Endothelial cell of umbilical vein (primary cell): ENCODE measurements at regions not wholly inside any gene's neighbourhood (a gene's known extent, or its start where the extent isn't known, plus 50 kb on each side); places are given as distances from the start of the nearest gene placed in this dataset.

Experiments used
- BruUV-seq: library from RNA; stranded (reverse); fragments of 400-500 nt; replicated peaks from 2 replicates; lab custom pipeline; 2021; lab: Mats Ljungman, UMichigan
- CTCF ChIA-PET: fragments of 300-600, 350-600 bp; sonication (Branson Sonifier 250); formaldehyde crosslinking; loops from one replicate; lab custom pipeline; 2021; ENCODE audit warnings: antibody characterized with exemption, inconsistent platforms; lab: Charles Lee
- POLR2A ChIA-PET: fragments of 300-600, 350-600 bp; sonication (Branson Sonifier 250); formaldehyde crosslinking; loops from one replicate; lab custom pipeline; 2021; ENCODE audit warnings: antibody characterized with exemption, inconsistent platforms; lab: Charles Lee
- DNase-seq: peaks from one replicate; pipeline ENCODE4 v3.0.0-alpha.2; 2011; ENCODE audit warnings: low read depth, low spot score
- FAIRE-seq: peaks from 2 replicates; lab custom pipeline; 2011; peaks lifted over from hg19 to GRCh38; lab: Jason Lieb, UNC
- H2AFZ ChIP-seq: 2 replicates; pipeline ENCODE4 v1.6.0; 2012; ENCODE audit warnings: low read depth, low read length, control low read depth, inconsistent platforms
- H3K27ac ChIP-seq: 2 replicates; pipeline ENCODE4 v1.5.1; 2011; ENCODE audit warnings: low read depth, mild to moderate bottlenecking, control low read depth, low read length, moderate library complexity; ENCODE audit not compliant: insufficient read depth
- H3K27me3 ChIP-seq, 2 experiments: 2 replicates each; pipeline versions ENCODE4 v1.6.0 to v1.6.1; 2011; ENCODE audit warnings: low read length in 2 of 2, mixed read lengths in 1 of 2; ENCODE audit not compliant: control insufficient read depth in 2 of 2, insufficient read depth in 2 of 2
- H3K36me3 ChIP-seq, 2 experiments: 2 replicates in 1 of 2; 3 replicates in 1 of 2; pipeline ENCODE4 v1.5.1; 2011; ENCODE audit warnings: low read length in 2 of 2, mild to moderate bottlenecking in 1 of 2, moderate library complexity in 1 of 2; ENCODE audit not compliant: control insufficient read depth in 2 of 2, insufficient read depth in 2 of 2; ENCODE audit errors: extremely low read depth in 1 of 2
- H3K4me1 ChIP-seq: 3 replicates; pipeline ENCODE4 v1.5.1; 2011; ENCODE audit warnings: mild to moderate bottlenecking, low read length; ENCODE audit not compliant: control insufficient read depth, insufficient read depth; ENCODE audit errors: extremely low read depth
- H3K4me2 ChIP-seq: 2 replicates; pipeline ENCODE4 v1.6.1; 2011; ENCODE audit warnings: low read length, control low read depth, mixed read lengths; ENCODE audit not compliant: insufficient read depth
- H3K4me3 ChIP-seq, 3 experiments: fragments of 200-600 bp in 1 of 3; sonication (generic), shearing (Covaris generic) in 1 of 3; replicated peaks in 1 of 3; 2 replicates each; pipeline ENCODE4 v1.5.1; 2011 to 2016; ENCODE audit warnings: control low read depth in 3 of 3, low read length in 3 of 3, mild to moderate bottlenecking in 2 of 3, inconsistent platforms in 1 of 3, low read depth in 1 of 3, moderate library complexity in 1 of 3; ENCODE audit not compliant: insufficient read depth in 1 of 3
- H3K79me2 ChIP-seq: 2 replicates; pipeline ENCODE4 v1.6.0; 2012; ENCODE audit warnings: low read length, inconsistent platforms; ENCODE audit not compliant: control insufficient read depth, insufficient read depth
- H3K9ac ChIP-seq: replicated peaks from 2 replicates; pipeline ENCODE3; 2011; ENCODE audit warnings: low read length, control low read depth; ENCODE audit not compliant: insufficient read depth; ENCODE audit errors: extremely low read depth
- H3K9me1 ChIP-seq: replicated peaks from 3 replicates; pipeline ENCODE4 v1.6.0; 2011; ENCODE audit warnings: mild to moderate bottlenecking, low read length; ENCODE audit not compliant: control insufficient read depth, insufficient read depth; ENCODE audit errors: extremely low read depth
- H3K9me3 ChIP-seq: replicated peaks from 2 replicates; pipeline ENCODE4 v1.5.1; 2012; ENCODE audit warnings: low read length, inconsistent platforms; ENCODE audit not compliant: control insufficient read depth, insufficient read depth
- H4K20me1 ChIP-seq: replicated peaks from 2 replicates; pipeline ENCODE3; 2011; ENCODE audit warnings: mild to moderate bottlenecking, low read length; ENCODE audit not compliant: control insufficient read depth, insufficient read depth; ENCODE audit errors: extremely low read depth
- EZH2 ChIP-seq: IDR thresholded peaks from 2 replicates; pipeline ENCODE4 v1.6.1; 2012; ENCODE audit warnings: borderline replicate concordance, low read depth, mild to moderate bottlenecking, moderate library complexity, low read length, inconsistent platforms; ENCODE audit not compliant: severe bottlenecking
- FOS ChIP-seq: IDR thresholded peaks from 2 replicates; pipeline ENCODE4 v1.6.1; 2011; ENCODE audit warnings: mild to moderate bottlenecking, low read length, moderate library complexity, borderline replicate concordance; ENCODE audit not compliant: insufficient read depth
- GATA2 ChIP-seq: IDR thresholded peaks from 2 replicates; pipeline ENCODE4 v1.7.0; 2011; ENCODE audit warnings: low read depth, mild to moderate bottlenecking, moderate library complexity, mixed read lengths, low read length; ENCODE audit not compliant: insufficient read length, insufficient read depth
- JUN ChIP-seq: IDR thresholded peaks from 2 replicates; pipeline ENCODE4 v1.6.1; 2011; ENCODE audit warnings: borderline replicate concordance, low read depth; ENCODE audit not compliant: insufficient read length, insufficient read depth
- MYC ChIP-seq: IDR thresholded peaks from one replicate; pipeline ENCODE4 v1.6.1; 2011; ENCODE audit warnings: mild to moderate bottlenecking, low read depth, low read length
- POLR2A ChIP-seq: IDR thresholded peaks from 2 replicates; pipeline ENCODE4 v1.6.1; 2012; ENCODE audit warnings: low read depth, mild to moderate bottlenecking, control low read depth, low read length
- POLR2AphosphoS5 ChIP-seq: IDR thresholded peaks from 2 replicates; pipeline ENCODE4 v1.6.1; 2012; ENCODE audit warnings: low read depth, mild to moderate bottlenecking, control low read depth, low read length, moderate library complexity; ENCODE audit not compliant: insufficient read depth
- dilution Hi-C: fragments of 300-500 bp; cut with MboI; formaldehyde crosslinking; loops from one replicate; pipeline ENCODE4 v1.15.0; 2019; ENCODE audit warnings: low sequenced_read_pairs; ENCODE audit not compliant: extremely low pct_ligation_motif_present
- intact Hi-C: fragments of 100-400 bp; cut with micrococcal nuclease; formaldehyde crosslinking; loops from one replicate; pipeline ENCODE4 v1.10.0; 2022
- TF ChIP-seq, protein P1 (sequence below), 2 donors: IDR thresholded peaks; 1 replicate in 1 of 2; 2 replicates in 1 of 2; pipeline ENCODE4 v1.5.1; 2011; ENCODE audit warnings: low read length in 2 of 2, mild to moderate bottlenecking in 2 of 2, moderate library complexity in 2 of 2, control low read depth in 1 of 2, inconsistent platforms in 1 of 2, low read depth in 1 of 2; ENCODE audit not compliant: insufficient read depth in 1 of 2; ENCODE audit errors: extremely low read depth in 1 of 2
- TF ChIP-seq, protein P2 (sequence below): IDR thresholded peaks from 2 replicates; pipeline ENCODE4 v1.6.1; 2011; ENCODE audit not compliant: insufficient read depth, insufficient read length

DNA sequence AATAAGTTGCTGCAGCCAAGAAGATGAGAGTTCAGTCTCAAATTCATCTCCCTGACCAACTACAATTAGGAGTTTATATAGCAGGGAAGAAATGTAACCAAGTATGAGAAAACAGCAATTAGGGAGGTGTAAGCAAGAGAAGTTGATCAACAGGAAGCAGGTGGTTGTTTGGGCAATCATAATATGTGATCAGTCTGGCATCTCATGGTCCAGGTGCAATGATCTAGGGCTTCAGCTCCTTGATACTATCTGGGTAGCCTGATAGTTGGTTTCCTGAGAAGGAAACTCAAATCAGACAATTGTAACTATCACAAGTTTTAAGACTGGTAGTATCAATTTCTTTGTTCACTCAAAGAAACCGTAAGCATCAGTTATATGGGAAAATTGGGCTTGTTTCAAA is 1574.3 kb upstream of the PABPC4L start:
- H3K9me1 ChIP-seq: no peaks in the 10 kb centered on the region
- no peaks in the 10 kb centered on the region for H3K36me3 ChIP-seq
- dilution Hi-C loops: no loop called here
- no peaks in the 10 kb centered on the region for H3K9me3 ChIP-seq
- H3K9ac ChIP-seq: no peak overlapping the region
- FAIRE-seq (no peak), DNase-seq (no peak)
- no peak overlapping the region for H3K4me3 ChIP-seq
- no peaks in the 10 kb centered on the region for H3K4me1 ChIP-seq
- no peaks in the 10 kb centered on the region for H4K20me1 ChIP-seq
- no TSS peak for BruUV-seq
- CTCF ChIA-PET: interaction anchor here (1.8 kb wide), 1 partner anchor 16 kb away, joined by 4 read pairs; no protein-coding TSS in a partner anchor
- no peak overlapping the region for H3K4me2 ChIP-seq
- no peaks in the 10 kb centered on the region for H3K79me2 ChIP-seq
- H2AFZ ChIP-seq: no peak overlapping the region
- H3K27me3 ChIP-seq: no peaks in the 10 kb centered on the region
- POLR2A ChIA-PET: no interaction called here
- H3K27ac ChIP-seq: no peak overlapping the region
- intact Hi-C loops: no loop called here
- TF ChIP-seq GATA2 (no peak), JUN (no peak), POLR2AphosphoS5 (no peak), MYC (no peak), POLR2A (no peak), FOS (no peak), EZH2 (no peak)
- TF ChIP-seq, protein P1, sequence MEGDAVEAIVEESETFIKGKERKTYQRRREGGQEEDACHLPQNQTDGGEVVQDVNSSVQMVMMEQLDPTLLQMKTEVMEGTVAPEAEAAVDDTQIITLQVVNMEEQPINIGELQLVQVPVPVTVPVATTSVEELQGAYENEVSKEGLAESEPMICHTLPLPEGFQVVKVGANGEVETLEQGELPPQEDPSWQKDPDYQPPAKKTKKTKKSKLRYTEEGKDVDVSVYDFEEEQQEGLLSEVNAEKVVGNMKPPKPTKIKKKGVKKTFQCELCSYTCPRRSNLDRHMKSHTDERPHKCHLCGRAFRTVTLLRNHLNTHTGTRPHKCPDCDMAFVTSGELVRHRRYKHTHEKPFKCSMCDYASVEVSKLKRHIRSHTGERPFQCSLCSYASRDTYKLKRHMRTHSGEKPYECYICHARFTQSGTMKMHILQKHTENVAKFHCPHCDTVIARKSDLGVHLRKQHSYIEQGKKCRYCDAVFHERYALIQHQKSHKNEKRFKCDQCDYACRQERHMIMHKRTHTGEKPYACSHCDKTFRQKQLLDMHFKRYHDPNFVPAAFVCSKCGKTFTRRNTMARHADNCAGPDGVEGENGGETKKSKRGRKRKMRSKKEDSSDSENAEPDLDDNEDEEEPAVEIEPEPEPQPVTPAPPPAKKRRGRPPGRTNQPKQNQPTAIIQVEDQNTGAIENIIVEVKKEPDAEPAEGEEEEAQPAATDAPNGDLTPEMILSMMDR (IDR thresholded peaks at IDR 0.05; ENCODE audit: extremely low read depth in 1 of 2, insufficient read depth in 1 of 2, low read depth in 1 of 2, low read length in 2 of 2): no peak
- TF ChIP-seq, protein P2, sequence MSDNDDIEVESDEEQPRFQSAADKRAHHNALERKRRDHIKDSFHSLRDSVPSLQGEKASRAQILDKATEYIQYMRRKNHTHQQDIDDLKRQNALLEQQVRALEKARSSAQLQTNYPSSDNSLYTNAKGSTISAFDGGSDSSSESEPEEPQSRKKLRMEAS: no peak
